ENCODE measurements at regions not wholly inside any gene's neighbourhood (a gene's known extent, or its start where the extent isn't known, plus 50 kb on each side); places are given as distances from the start of the nearest gene placed in this dataset.

- TF ChIP-seq YY1 (IDR thresholded peaks at IDR 0.05; ENCODE audit: insufficient read depth, insufficient read length), result no peak
- TF ChIP-seq ZNF274 (IDR thresholded peaks at IDR 0.05; ENCODE audit: low read depth, low read length), result no peak
These were observed 105.6 kb upstream of the SALL3 start for GRCh38 chr18:78873926-78874500.
